Right cardiac atrium (tissue), 5 donors: ENCODE measurements at regions not wholly inside any gene's neighbourhood (a gene's known extent, or its start where the extent isn't known, plus 50 kb on each side); places are given as distances from the start of the nearest gene placed in this dataset.

ENCODE experiments used
- ATAC-seq, 2 donors: fragments of 200-7000 bp; cut with Tn5 transposase; one replicate each; pipeline versions ENCODE4 v1.8.0 to v1.9.1; 2020; ENCODE audit warnings: moderate library complexity in 2 of 2, mild to moderate bottlenecking in 1 of 2
- DNase-seq, 3 donors: peaks; one replicate each; pipeline ENCODE4 v3.0.0-alpha.2; 2020
- H3K27ac ChIP-seq: one replicate; pipeline ENCODE4 v1.5.1; 2013; ENCODE audit warnings: mild to moderate bottlenecking, low read length, control low read depth, moderate library complexity
- H3K27me3 ChIP-seq: one replicate; pipeline ENCODE4 v1.6.1; 2013; ENCODE audit not compliant: control insufficient read depth, insufficient read depth
- H3K4me1 ChIP-seq: one replicate; pipeline ENCODE4 v1.6.1; 2013; ENCODE audit warnings: low read length; ENCODE audit not compliant: control insufficient read depth, insufficient read depth
- H3K4me3 ChIP-seq: one replicate; pipeline ENCODE4 v1.5.1; 2013; ENCODE audit warnings: low read length, control low read depth
- H3K9me3 ChIP-seq: one replicate; pipeline ENCODE4 v1.6.1; 2013; ENCODE audit warnings: low read length; ENCODE audit not compliant: control insufficient read depth
- WGBS: extraction: QIAGEN DNeasy Blood & Tissue Kit; methylation state at CpG from one replicate; pipeline ENCODE4 v1.1.7; 2013; 5-methylcytosine and 5-hydroxymethylcytosine counted together
- intact Hi-C, 4 donors: fragments of 100-400 bp; cut with DNase I; formaldehyde crosslinking; loops; one replicate each; pipeline versions ENCODE4 v1.11.0 to v1.14.0; 2022 to 2023
- donor health status: healthy with polysubstance abuse.
- donor health status: DM: no; HTN: yes; CAD: no.
- donor health status: DM: no; HTN: no; CAD: no.
- donor health status: DM: no; HTN: yes; CAD: no; lungs with severe emphysema.
- donor health status: DM: yes; HTN: yes; CAD: no.

GRCh38 chr21:26698416-26698815, 125.3 kb upstream of the CYYR1 start:
- WGBS, result 81% methylated on average over 3 of the region's 3 CpGs
- H3K9me3 ChIP-seq, result no peaks in the 10 kb centered on the region
- no peak overlapping the region for H3K4me3 ChIP-seq
- H3K4me1 ChIP-seq, result no peaks in the 10 kb centered on the region
- intact Hi-C loops, result no loop called here
- ATAC-seq (no peak), DNase-seq (no peak)
- H3K27ac ChIP-seq, result no peak overlapping the region
- no peaks in the 10 kb centered on the region for H3K27me3 ChIP-seq

- intact Hi-C loops, result no loop called here
- Histone ChIP-seq H3K9me3 (no peaks in the 10 kb centered on the region), H3K4me3 (no peak overlapping the region), H3K27me3 (no peaks in the 10 kb centered on the region), H3K4me1 (no peaks in the 10 kb centered on the region), H3K27ac (no peak overlapping the region)
- WGBS, result 88% methylated on average over 2 of the region's 2 CpGs
- no peak for ATAC-seq
- no peak for DNase-seq
Measured at GRCh38 chr21:26691416-26691815, 118.3 kb upstream of the CYYR1 start.

- no peaks in the 10 kb centered on the region for H3K27me3 ChIP-seq
Measured at GRCh38 chr21:26686705-26687104, 113.6 kb upstream of the CYYR1 start.

GRCh38 chr21:26686278-26686677, 113.2 kb upstream of the CYYR1 start:
- intact Hi-C loops, result no loop called here
- no peak for ATAC-seq
- no peak overlapping the region for H3K27ac ChIP-seq
- H3K27me3 ChIP-seq, result no peaks in the 10 kb centered on the region
- no peaks in the 10 kb centered on the region for H3K9me3 ChIP-seq
- peaks cover 1% of the 10 kb centered on the region for H3K4me1 ChIP-seq
- 28% methylated on average over 3 of the region's 3 CpGs for WGBS
- no peak overlapping the region for H3K4me3 ChIP-seq
- DNase-seq, result no peak

More at GRCh38 chr21:26686705-26687104, 113.6 kb upstream of the CYYR1 start:
- no peak overlapping the region for H3K27ac ChIP-seq
- no peaks in the 10 kb centered on the region for H3K9me3 ChIP-seq
- intact Hi-C loops, result no loop called here
- ATAC-seq (no peak), DNase-seq (no peak)
- H3K4me3 ChIP-seq, result no peak overlapping the region
- 70% methylated on average over 6 of the region's 6 CpGs for WGBS
- H3K4me1 ChIP-seq, result peaks cover 1% of the 10 kb centered on the region

GRCh38 chr21:26684889-26685288, 111.8 kb upstream of the CYYR1 start:
- intact Hi-C loops, result no loop called here
- no peaks in the 10 kb centered on the region for H3K9me3 ChIP-seq
- no peak overlapping the region for H3K4me3 ChIP-seq
- 59% methylated on average over 4 of the region's 4 CpGs for WGBS
- ATAC-seq (no peak), DNase-seq (no peak)
- no peak overlapping the region for H3K27ac ChIP-seq
- peaks cover 1% of the 10 kb centered on the region for H3K4me1 ChIP-seq
- H3K27me3 ChIP-seq, result no peaks in the 10 kb centered on the region

- H3K27ac ChIP-seq, result no peak overlapping the region
- no peak overlapping the region for H3K4me3 ChIP-seq
- intact Hi-C loops, result no loop called here
- no peak for DNase-seq
- no peaks in the 10 kb centered on the region for H3K27me3 ChIP-seq
- no peaks in the 10 kb centered on the region for H3K9me3 ChIP-seq
- no peak for ATAC-seq
- peaks cover 1% of the 10 kb centered on the region for H3K4me1 ChIP-seq
- WGBS, result 77% methylated on average over 2 of the region's 2 CpGs
Measured at GRCh38 chr21:26683996-26684395, 110.9 kb upstream of the CYYR1 start.

- no peaks in the 10 kb centered on the region for H3K27me3 ChIP-seq
- DNase-seq, result no peak
- H3K4me3 ChIP-seq, result no peak overlapping the region
- ATAC-seq, result no peak
- H3K27ac ChIP-seq, result no peak overlapping the region
- no peaks in the 10 kb centered on the region for H3K9me3 ChIP-seq
- H3K4me1 ChIP-seq, result no peaks in the 10 kb centered on the region
- 87% methylated on average over 3 of the region's 3 CpGs for WGBS
- intact Hi-C loops, result no loop called here
Measured at GRCh38 chr21:26679284-26679683, 106.2 kb upstream of the CYYR1 start.

GRCh38 chr21:26674323-26674722, 101.2 kb upstream of the CYYR1 start:
- H3K27ac ChIP-seq, result no peak overlapping the region
- 67% methylated on average over 5 of the region's 5 CpGs for WGBS
- H3K9me3 ChIP-seq, result no peaks in the 10 kb centered on the region
- ATAC-seq (no peak), DNase-seq (no peak)
- no peaks in the 10 kb centered on the region for H3K4me1 ChIP-seq
- H3K4me3 ChIP-seq, result no peak overlapping the region
- intact Hi-C loops, result no loop called here
- H3K27me3 ChIP-seq, result no peaks in the 10 kb centered on the region

GRCh38 chr21:26669215-26669764, 96.2 kb upstream of the CYYR1 start:
- no peaks in the 10 kb centered on the region for H3K27me3 ChIP-seq
- DNase-seq (no peak), ATAC-seq (no peak)
- H3K4me1 ChIP-seq, result no peaks in the 10 kb centered on the region
- no peaks in the 10 kb centered on the region for H3K9me3 ChIP-seq
- intact Hi-C loops, result no loop called here
- no peak overlapping the region for H3K27ac ChIP-seq
- H3K4me3 ChIP-seq, result no peak overlapping the region
- 88% methylated on average over 4 of the region's 4 CpGs for WGBS

- intact Hi-C loops, result no loop called here
- no peaks in the 10 kb centered on the region for H3K9me3 ChIP-seq
- no peak for DNase-seq
- H3K27ac ChIP-seq, result no peak overlapping the region
- no peaks in the 10 kb centered on the region for H3K27me3 ChIP-seq
- H3K4me3 ChIP-seq, result no peak overlapping the region
- no peaks in the 10 kb centered on the region for H3K4me1 ChIP-seq
- no peak for ATAC-seq
- 84% methylated on average over 4 of the region's 4 CpGs for WGBS
Measured at GRCh38 chr21:26659757-26660156, 86.7 kb upstream of the CYYR1 start.

GRCh38 chr21:26659182-26659581, 86.1 kb upstream of the CYYR1 start:
- no peak overlapping the region for H3K27ac ChIP-seq
- no peaks in the 10 kb centered on the region for H3K4me1 ChIP-seq
- ATAC-seq, result no peak
- no peaks in the 10 kb centered on the region for H3K9me3 ChIP-seq
- no peak for DNase-seq
- no peak overlapping the region for H3K4me3 ChIP-seq
- H3K27me3 ChIP-seq, result no peaks in the 10 kb centered on the region
- 73% methylated on average over 1 of the region's 1 CpG for WGBS
- intact Hi-C loops, result no loop called here

GRCh38 chr21:26655460-26655859, 82.4 kb upstream of the CYYR1 start:
- DNase-seq (no peak), ATAC-seq (no peak)
- Histone ChIP-seq H3K9me3 (no peaks in the 10 kb centered on the region), H3K4me1 (no peaks in the 10 kb centered on the region), H3K4me3 (no peak overlapping the region), H3K27ac (no peak overlapping the region), H3K27me3 (no peaks in the 10 kb centered on the region)
- WGBS, result 87% methylated on average over 6 of the region's 6 CpGs
- intact Hi-C loops, result no loop called here
